SK-N-SH treated with all-trans-retinoic acid at 6 μM for 48 hours (cell line): ENCODE measurements at regions not wholly inside any gene's neighbourhood (a gene's known extent, or its start where the extent isn't known, plus 50 kb on each side); places are given as distances from the start of the nearest gene placed in this dataset.

Experiments
- CREB5 ChIP-seq: fragments of 250-450 bp; sonication (Bioruptor Pico); IDR thresholded peaks from 2 replicates; pipeline ENCODE4 v1.5.1; 2020; ENCODE audit warnings: low read depth, mild to moderate bottlenecking, moderate library complexity
- PATZ1 ChIP-seq: fragments of 250-450 bp; sonication (Bioruptor Pico); IDR thresholded peaks from 2 replicates; pipeline ENCODE4 v1.8.0; 2020; ENCODE audit warnings: mild to moderate bottlenecking, moderate library complexity, borderline replicate concordance
- TSHZ2 ChIP-seq: fragments of 250-450 bp; sonication (Bioruptor Pico); IDR thresholded peaks from 2 replicates; pipeline ENCODE4 v1.5.0; 2020; ENCODE audit warnings: mild to moderate bottlenecking, moderate library complexity
- ZNF8 ChIP-seq: fragments of 450-650 bp; formaldehyde crosslinking; IDR thresholded peaks from 2 replicates; pipeline ENCODE4 v1.5.0; 2020; ENCODE audit warnings: mild to moderate bottlenecking, moderate library complexity

- TF ChIP-seq TSHZ2 (no peak), CREB5 (CRISPR knock-in tag) (no peak), PATZ1 (CRISPR knock-in tag) (no peak), ZNF8 (CRISPR knock-in tag) (no peak)
Measured at GRCh38 chr1:74824497-74825107, 91.7 kb downstream of the TYW3 start.
